ENCODE measurements at regions not wholly inside any gene's neighbourhood (a gene's known extent, or its start where the extent isn't known, plus 50 kb on each side); places are given as distances from the start of the nearest gene placed in this dataset.

GRCh38 chr4:81565142-81565870, 93.6 kb upstream of the RASGEF1B start:
- H3K27ac ChIP-seq (ENCODE audit: low read depth, low read length), result no peak overlapping the region
- no peak for DNase-seq (ENCODE audit: low read depth in 1 of 2, low spot score in 2 of 2)
- TF ChIP-seq SUZ12 (IDR thresholded peaks at IDR 0.05; ENCODE audit: low read length) (no peak), POU5F1 (IDR thresholded peaks at IDR 0.05; ENCODE audit: low read depth, low read length) (no peak), CHD1 (IDR thresholded peaks at IDR 0.05; ENCODE audit: low read depth, low read length) (no peak), SP1 (IDR thresholded peaks at IDR 0.05; ENCODE audit: low read depth, low read length) (no peak), HDAC6 (IDR thresholded peaks at IDR 0.05; ENCODE audit: low read depth, low read length) (no peak), CEBPB (IDR thresholded peaks at IDR 0.05; ENCODE audit: low read depth, low read length) (no peak), BRCA1 (IDR thresholded peaks at IDR 0.05; ENCODE audit: low read depth, low read length) (no peak), TEAD4 (IDR thresholded peaks at IDR 0.05; ENCODE audit: low read depth, low read length) (no peak), ZNF274 (IDR thresholded peaks at IDR 0.05; ENCODE audit: borderline replicate concordance, extremely low read depth, low read length) (no peak), GTF2F1 (IDR thresholded peaks at IDR 0.05; ENCODE audit: borderline replicate concordance, low read depth, low read length) (no peak), HDAC2 (IDR thresholded peaks at IDR 0.05; ENCODE audit: borderline replicate concordance in 1 of 2, low read depth in 2 of 2, low read length in 2 of 2) (no peak), EGR1 (IDR thresholded peaks at IDR 0.05; ENCODE audit: borderline replicate concordance, low read depth, low read length) (no peak), JUND (IDR thresholded peaks at IDR 0.05; ENCODE audit: low read length) (no peak), EP300 (IDR thresholded peaks at IDR 0.05; ENCODE audit: borderline replicate concordance in 1 of 2, low read depth in 2 of 2, low read length in 2 of 2) (no peak)

More at GRCh38 chr4:81565142-81565870, 93.6 kb upstream of the RASGEF1B start:
- Histone ChIP-seq H4K20me1 (replicated peaks in 1 of 2; ENCODE audit: control insufficient read depth in 1 of 2, insufficient read depth in 2 of 2, low read length in 2 of 2) (no peaks in the 10 kb centered on the region), H3K14ac (ENCODE audit: insufficient read length) (no peak overlapping the region), H2BK15ac (ENCODE audit: low read length) (0 out of 2 replicates have a peak overlapping the region, but pooled peaks have one; percentile 41), H3K27me3 (replicated peaks in 1 of 4; ENCODE audit: control insufficient read depth in 3 of 4, extremely low read depth in 1 of 4, insufficient read depth in 3 of 4, low read length in 3 of 4) (no peaks in the 10 kb centered on the region), H3K4me3 (ENCODE audit: extremely low read depth in 1 of 4, insufficient read depth in 2 of 4, low read depth in 3 of 4, low read length in 4 of 4) (no peak overlapping the region), H3K36me3 (ENCODE audit: control insufficient read depth in 2 of 4, insufficient read depth in 4 of 4, low read length in 3 of 4) (no peaks in the 10 kb centered on the region), H4K8ac (ENCODE audit: extremely low read depth, insufficient read depth, low read length) (no peak overlapping the region), H3K79me2 (ENCODE audit: control insufficient read depth in 1 of 2, insufficient read depth in 2 of 2, low read length in 2 of 2) (no peaks in the 10 kb centered on the region), H2AK5ac (ENCODE audit: low read depth, low read length) (no peak overlapping the region), H4K91ac (replicated peaks; ENCODE audit: insufficient read length, low read length) (peak overlapping the region; percentile 35), H2AFZ (ENCODE audit: low read length) (peak overlapping the region; percentile 55; the same call in 1 of the 2 replicates), H4K5ac (ENCODE audit: insufficient read length, low read depth, low read length) (no peak overlapping the region), H2BK120ac (replicated peaks; ENCODE audit: low read depth, low read length) (no peak overlapping the region), H3K23me2 (ENCODE audit: low read depth, low read length) (no peaks in the 10 kb centered on the region), H3K4me2 (ENCODE audit: insufficient read depth in 1 of 2, low read depth in 2 of 2, low read length in 2 of 2) (no peak overlapping the region), H3K79me1 (ENCODE audit: low read depth, low read length) (no peaks in the 10 kb centered on the region), H3K4me1 (replicated peaks in 1 of 4; ENCODE audit: control insufficient read depth in 3 of 4, insufficient read depth in 4 of 4, low read length in 3 of 4) (peaks cover 0 to 4% (median 0%) of the 10 kb centered on the region in 4 experiments; a peak in 4 of 7 replicates), H3K4ac (replicated peaks; ENCODE audit: insufficient read length, low read depth, low read length) (no peak overlapping the region), H3K18ac (ENCODE audit: extremely low read depth, low read length) (peak overlapping the region; percentile 2; the same call in 1 of the 2 replicates), H2BK20ac (ENCODE audit: low read length) (no peak overlapping the region), H2BK5ac (ENCODE audit: low read depth, low read length) (no peak overlapping the region), H3K9ac (replicated peaks in 1 of 4; ENCODE audit: extremely low read depth in 1 of 4, low read depth in 3 of 4, low read length in 3 of 4) (no peak overlapping the region), H3K23ac (ENCODE audit: insufficient read length) (no peak overlapping the region), H3K9me3 (ENCODE audit: insufficient read depth in 2 of 2, low read depth in 1 of 2, low read length in 1 of 2) (no peaks in the 10 kb centered on the region), H3K56ac (replicated peaks; ENCODE audit: insufficient read length, low read depth, low read length) (no peak overlapping the region), H2BK12ac (ENCODE audit: low read depth, low read length) (no peak overlapping the region)
- FAIRE-seq, result no peak
- ChIA-PET CTCF (ENCODE audit: partially characterized antibody) (interaction anchor here (1.2 to 1.4 kb wide), 2 partner anchors 60 to 97 kb away, joined by 3 to 4 read pairs; no protein-coding TSS in a partner anchor), POLR2A (ENCODE audit: partially characterized antibody) (no interaction called here)
- 95% methylated on average over 6 of the region's 6 CpGs; no CpG with 5 or more reads in 1 of the 2 experiments for WGBS, 2 experiments (ENCODE audit: extremely low coverage in 1 of 2, insufficient coverage in 1 of 2, insufficient read length in 1 of 2, insufficient replicate concordance in 2 of 2, low coverage in 1 of 2, low lambda C conversion rate in 2 of 2, missing lambda C conversion rate in 1 of 2)

Data from H1 (cell line).